Mucosa of rectum (tissue), 2 donors: ENCODE measurements at regions not wholly inside any gene's neighbourhood (a gene's known extent, or its start where the extent isn't known, plus 50 kb on each side); places are given as distances from the start of the nearest gene placed in this dataset.

Experiments used
- H3K27ac ChIP-seq, 2 donors: one replicate each; pipeline ENCODE4 v1.7.0; 2013; ENCODE audit warnings: inconsistent platforms in 2 of 2, low read depth in 2 of 2, low read length in 2 of 2
- H3K27me3 ChIP-seq, 2 donors: one replicate each; pipeline ENCODE4 v1.7.0; 2013; ENCODE audit warnings: low read length in 2 of 2; ENCODE audit not compliant: control insufficient read depth in 2 of 2, insufficient read depth in 2 of 2
- H3K36me3 ChIP-seq, 2 donors: one replicate each; pipeline ENCODE4 v1.7.0; 2013; ENCODE audit warnings: low read length in 2 of 2; ENCODE audit not compliant: control insufficient read depth in 2 of 2, insufficient read depth in 2 of 2
- H3K4me1 ChIP-seq, 2 donors: one replicate each; pipeline ENCODE4 v1.7.0; 2013; ENCODE audit warnings: low read length in 2 of 2, mild to moderate bottlenecking in 1 of 2; ENCODE audit not compliant: control insufficient read depth in 2 of 2, insufficient read depth in 2 of 2
- H3K4me3 ChIP-seq, 2 donors: one replicate each; pipeline ENCODE4 v1.7.0; 2013; ENCODE audit warnings: low read length in 2 of 2
- H3K9ac ChIP-seq, 2 donors: one replicate each; pipeline ENCODE4 v1.7.0; 2013; ENCODE audit warnings: low read length in 2 of 2, low read depth in 1 of 2, mild to moderate bottlenecking in 1 of 2
- H3K9me3 ChIP-seq, 2 donors: one replicate each; pipeline ENCODE4 v1.7.0; 2013; ENCODE audit warnings: low read length in 2 of 2; ENCODE audit not compliant: control insufficient read depth in 2 of 2
- donor health status: healthy.
- donor health status: Normal muscosa, but diverticular disease.

DNA sequence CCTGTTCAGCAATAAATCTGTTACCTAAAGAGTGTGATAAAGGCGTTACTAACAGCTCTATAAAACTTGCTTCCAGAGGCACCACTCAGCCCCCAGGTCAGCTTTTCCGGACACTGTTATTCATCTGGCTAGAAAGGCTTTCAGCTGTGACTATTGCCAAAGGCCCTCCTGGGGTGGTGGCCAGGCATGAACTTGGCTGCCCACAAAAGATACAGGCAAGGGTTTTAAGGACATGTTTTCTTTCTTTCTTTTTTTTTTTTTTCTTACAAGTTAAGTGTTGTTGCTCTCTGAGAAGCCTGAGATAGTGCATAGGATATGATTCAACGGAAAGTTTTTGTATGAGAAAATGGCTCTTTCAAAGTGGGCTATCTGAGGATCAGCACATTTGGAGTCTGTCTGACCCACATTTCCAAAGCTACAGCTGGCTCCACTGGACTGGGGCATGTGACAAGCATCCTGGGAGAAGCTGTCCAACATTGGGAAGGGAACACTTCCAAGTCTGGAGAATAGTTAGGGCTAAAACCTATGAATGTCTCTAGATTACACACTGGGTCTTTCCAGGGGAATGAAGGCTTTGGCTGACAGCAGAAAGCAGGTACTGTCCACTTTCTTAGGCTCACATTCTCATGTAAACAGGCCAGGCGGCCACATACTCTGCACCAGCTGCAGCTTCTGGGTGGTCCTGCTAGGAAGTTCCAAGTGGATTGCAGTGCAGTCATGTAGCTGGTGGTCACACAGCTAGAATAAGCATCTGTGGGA, 639.7 kb downstream of the LMO4 start:
- Histone ChIP-seq H3K27me3 (no peaks in the 10 kb centered on the region), H3K27ac (no peak overlapping the region), H3K4me3 (no peak overlapping the region), H3K9me3 (no peaks in the 10 kb centered on the region), H3K36me3 (no peaks in the 10 kb centered on the region), H3K9ac (no peak overlapping the region), H3K4me1 (no peaks in the 10 kb centered on the region)

GRCh38 chr1:87969040-87969439, 640.4 kb downstream of the LMO4 start:
- Histone ChIP-seq H3K4me1 (no peaks in the 10 kb centered on the region), H3K9me3 (no peaks in the 10 kb centered on the region), H3K9ac (no peak overlapping the region), H3K27ac (no peak overlapping the region), H3K36me3 (no peaks in the 10 kb centered on the region), H3K27me3 (no peaks in the 10 kb centered on the region), H3K4me3 (no peak overlapping the region)

DNA sequence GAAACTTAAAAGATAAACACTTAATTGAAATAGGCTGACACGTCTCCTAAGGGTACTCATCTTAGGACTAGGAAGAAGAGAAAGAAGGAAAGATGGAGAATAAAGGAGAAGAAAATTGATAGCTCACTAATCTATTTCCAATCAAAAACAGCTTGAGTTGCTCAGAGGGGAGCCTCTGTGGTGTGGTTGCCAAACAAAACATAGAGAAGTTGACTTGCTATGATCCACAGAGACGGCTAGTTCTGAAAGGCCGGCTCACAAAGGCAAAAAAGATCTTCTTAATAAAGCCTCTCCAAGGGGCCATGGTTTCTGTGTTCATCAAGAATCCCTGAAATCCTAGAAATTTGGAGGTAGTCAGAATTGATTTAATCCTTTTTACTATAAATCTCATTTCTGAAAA, 644.1 kb downstream of the LMO4 start:
- Histone ChIP-seq H3K9me3 (no peaks in the 10 kb centered on the region), H3K9ac (no peak overlapping the region), H3K27me3 (no peaks in the 10 kb centered on the region), H3K36me3 (no peaks in the 10 kb centered on the region), H3K27ac (no peak overlapping the region), H3K4me3 (no peak overlapping the region), H3K4me1 (no peaks in the 10 kb centered on the region)

GRCh38 chr1:87973896-87974295, 645.2 kb downstream of the LMO4 start:
- no peaks in the 10 kb centered on the region for H3K36me3 ChIP-seq
- no peak overlapping the region for H3K27ac ChIP-seq
- H3K9ac ChIP-seq, result no peak overlapping the region
- no peaks in the 10 kb centered on the region for H3K27me3 ChIP-seq
- no peaks in the 10 kb centered on the region for H3K4me1 ChIP-seq
- no peaks in the 10 kb centered on the region for H3K9me3 ChIP-seq
- no peak overlapping the region for H3K4me3 ChIP-seq

DNA sequence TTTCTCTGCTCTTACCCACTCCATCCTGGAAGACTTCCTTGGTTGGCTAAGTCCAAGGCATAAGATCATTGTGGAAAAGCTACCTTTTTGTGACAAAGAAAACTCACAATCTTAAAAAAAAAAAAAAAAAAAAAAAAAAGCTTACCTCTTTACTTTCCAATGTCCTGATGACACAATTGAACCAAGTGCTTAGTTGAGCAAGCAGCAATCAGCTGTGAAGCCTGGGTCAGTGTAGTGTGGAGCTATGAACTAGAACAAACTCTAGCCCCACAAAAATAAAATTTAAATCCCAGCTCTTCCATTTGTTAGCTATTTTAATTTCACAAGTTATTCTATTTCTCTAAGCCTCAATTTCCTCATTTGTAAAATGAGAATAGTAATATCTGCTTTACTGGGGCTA, 647.6 kb downstream of the LMO4 start:
- H3K36me3 ChIP-seq, result no peaks in the 10 kb centered on the region
- H3K27ac ChIP-seq, result no peak overlapping the region
- H3K9me3 ChIP-seq, result no peaks in the 10 kb centered on the region
- no peaks in the 10 kb centered on the region for H3K4me1 ChIP-seq
- H3K27me3 ChIP-seq, result no peaks in the 10 kb centered on the region
- no peak overlapping the region for H3K9ac ChIP-seq
- H3K4me3 ChIP-seq, result no peak overlapping the region

DNA sequence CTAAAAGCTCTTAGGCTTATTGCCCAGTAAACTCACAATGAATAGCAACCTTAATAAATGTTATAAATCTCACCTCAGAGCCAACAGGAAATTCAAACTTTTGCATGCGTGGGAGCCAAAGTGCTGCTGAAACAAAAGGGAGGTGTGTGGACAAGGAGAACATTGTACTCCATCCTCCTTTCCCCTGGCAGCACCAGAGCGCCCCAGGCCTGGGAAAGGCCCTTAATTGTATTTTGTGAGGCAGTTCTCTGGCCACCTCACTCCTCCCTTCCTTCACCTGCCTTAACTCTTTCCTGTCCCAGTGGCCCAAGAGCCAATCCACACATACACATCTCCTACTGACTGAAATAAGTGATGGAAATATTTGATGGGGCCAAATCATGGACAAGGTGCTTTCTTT, 648.5 kb downstream of the LMO4 start:
- H3K4me1 ChIP-seq, result no peaks in the 10 kb centered on the region
- H3K27ac ChIP-seq, result no peak overlapping the region
- no peaks in the 10 kb centered on the region for H3K36me3 ChIP-seq
- no peak overlapping the region for H3K9ac ChIP-seq
- no peaks in the 10 kb centered on the region for H3K9me3 ChIP-seq
- no peak overlapping the region for H3K4me3 ChIP-seq
- no peaks in the 10 kb centered on the region for H3K27me3 ChIP-seq

- Histone ChIP-seq H3K4me3 (no peak overlapping the region), H3K9ac (no peak overlapping the region), H3K4me1 (no peaks in the 10 kb centered on the region), H3K9me3 (no peaks in the 10 kb centered on the region), H3K27ac (no peak overlapping the region), H3K27me3 (no peaks in the 10 kb centered on the region), H3K36me3 (no peaks in the 10 kb centered on the region)
These were observed 650.4 kb downstream of the LMO4 start for GRCh38 chr1:87979079-87979478.

- no peaks in the 10 kb centered on the region for H3K36me3 ChIP-seq
- no peaks in the 10 kb centered on the region for H3K27me3 ChIP-seq
- no peak overlapping the region for H3K27ac ChIP-seq
- H3K9ac ChIP-seq, result no peak overlapping the region
- H3K9me3 ChIP-seq, result no peaks in the 10 kb centered on the region
- H3K4me1 ChIP-seq, result no peaks in the 10 kb centered on the region
- H3K4me3 ChIP-seq, result no peak overlapping the region
These were observed 651.8 kb downstream of the LMO4 start for GRCh38 chr1:87980494-87980893.

DNA sequence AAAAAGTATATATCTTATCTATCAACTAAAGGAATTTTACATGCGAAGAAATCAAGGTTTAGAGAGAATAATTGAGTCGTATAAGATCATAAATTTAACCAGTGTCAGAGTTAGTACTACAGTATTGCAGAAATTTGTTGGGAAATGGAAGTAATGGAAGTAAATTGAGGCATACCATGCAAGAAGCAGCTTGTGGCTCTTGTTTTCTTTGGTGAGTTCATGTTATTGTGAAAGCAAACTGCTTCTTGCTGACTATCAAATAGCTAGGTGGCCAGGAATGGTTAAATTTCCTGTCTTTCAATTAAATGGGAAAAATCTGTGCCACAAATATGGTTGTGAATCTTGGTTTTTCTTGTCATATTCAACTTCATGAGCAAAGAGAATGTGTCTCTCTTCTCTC, 652.7 kb downstream of the LMO4 start:
- no peak overlapping the region for H3K4me3 ChIP-seq
- H3K9me3 ChIP-seq, result no peaks in the 10 kb centered on the region
- H3K27me3 ChIP-seq, result no peaks in the 10 kb centered on the region
- H3K36me3 ChIP-seq, result no peaks in the 10 kb centered on the region
- no peaks in the 10 kb centered on the region for H3K4me1 ChIP-seq
- H3K9ac ChIP-seq, result no peak overlapping the region
- no peak overlapping the region for H3K27ac ChIP-seq

DNA sequence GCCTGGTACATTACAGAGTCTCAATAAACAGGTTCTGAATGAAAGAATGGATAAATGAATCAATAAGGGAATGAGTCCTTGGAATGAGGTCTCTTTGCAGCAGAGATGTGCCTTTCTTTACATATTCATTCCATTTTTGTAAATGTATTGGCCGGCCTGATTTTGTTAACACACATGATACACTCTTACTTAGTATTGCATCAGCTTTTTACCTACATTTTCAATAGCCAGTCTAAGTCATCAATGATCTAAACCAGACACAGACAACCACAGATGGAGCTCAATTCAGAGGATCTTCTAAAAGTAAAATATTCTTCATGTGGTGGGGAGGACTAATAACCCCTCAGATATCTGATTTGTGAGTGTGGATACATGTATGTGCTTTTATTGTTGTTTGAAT, 653.1 kb downstream of the LMO4 start:
- Histone ChIP-seq H3K4me1 (no peaks in the 10 kb centered on the region), H3K27ac (no peak overlapping the region), H3K36me3 (no peaks in the 10 kb centered on the region), H3K9ac (no peak overlapping the region), H3K4me3 (no peak overlapping the region), H3K9me3 (no peaks in the 10 kb centered on the region), H3K27me3 (no peaks in the 10 kb centered on the region)

DNA sequence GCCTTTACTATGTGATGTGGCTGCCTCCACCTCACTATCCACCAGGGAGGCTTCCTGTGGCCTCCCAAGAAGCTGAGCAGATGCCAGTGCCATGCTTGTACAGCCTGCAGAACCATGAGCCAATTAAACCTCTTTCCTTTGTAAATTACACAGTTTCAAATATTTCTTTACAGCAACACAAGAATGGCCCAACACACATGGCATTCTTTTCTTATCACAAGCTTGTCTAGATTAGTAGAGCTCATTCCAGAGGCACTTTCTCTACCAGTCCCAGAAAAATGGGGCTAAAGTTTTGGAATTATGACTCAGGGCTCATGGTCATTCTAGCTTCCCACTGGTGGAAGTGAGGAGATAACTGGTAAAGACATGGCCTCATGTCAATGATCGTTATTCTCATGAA, 655.2 kb downstream of the LMO4 start:
- Histone ChIP-seq H3K27me3 (no peaks in the 10 kb centered on the region), H3K9ac (no peak overlapping the region), H3K9me3 (no peaks in the 10 kb centered on the region), H3K4me1 (no peaks in the 10 kb centered on the region), H3K27ac (no peak overlapping the region), H3K4me3 (no peak overlapping the region), H3K36me3 (no peaks in the 10 kb centered on the region)
